ENCODE measurements at regions not wholly inside any gene's neighbourhood (a gene's known extent, or its start where the extent isn't known, plus 50 kb on each side); places are given as distances from the start of the nearest gene placed in this dataset.

DNA sequence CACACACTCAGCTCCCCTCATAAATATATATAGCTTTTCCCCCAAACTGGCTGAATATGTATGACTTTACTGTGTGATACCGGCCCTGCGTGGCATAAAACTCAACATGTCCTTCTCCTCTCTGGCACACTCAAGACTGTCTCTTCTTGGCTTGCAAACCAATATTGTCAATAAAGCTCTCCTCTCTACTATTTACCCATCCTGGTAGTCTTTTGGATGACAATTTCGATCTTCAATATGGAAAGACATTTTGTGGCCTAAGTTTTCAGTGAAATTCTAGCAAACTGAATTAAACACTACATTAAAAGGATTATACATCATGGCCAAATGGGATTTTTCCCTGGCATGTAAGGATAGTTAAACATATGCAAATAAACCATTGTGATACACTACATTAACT, 1255.9 kb downstream of the JRKL start:
- POLR2A ChIA-PET (ENCODE audit: low non-redundant PET): no interaction called here
- DNase-seq (ENCODE audit: low spot score): no peak
- TF ChIP-seq CTCF (conservative IDR thresholded peaks at IDR 0.05; ENCODE audit: low read depth): no peak
- CTCF ChIA-PET: no interaction called here
- H3K27ac ChIP-seq: no peak overlapping the region

DNA sequence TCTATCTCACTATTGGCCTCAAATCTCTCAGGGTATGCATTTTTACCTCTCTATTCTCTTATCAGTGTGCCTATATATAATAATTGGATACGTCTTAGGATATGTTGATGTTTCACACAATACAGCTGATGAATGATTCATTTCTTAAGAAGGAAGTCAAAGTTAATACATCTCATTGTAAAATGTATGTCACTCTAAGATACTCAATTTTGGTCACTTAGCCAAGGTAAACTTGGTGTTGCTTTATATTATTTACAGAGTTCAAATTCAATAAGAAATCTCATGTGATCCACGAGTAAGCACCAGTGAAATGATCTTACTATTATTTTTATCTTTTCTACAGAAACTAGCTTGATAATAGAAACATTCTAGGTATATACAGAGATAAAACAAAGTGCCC, 1266.5 kb downstream of the JRKL start:
- CTCF ChIA-PET: no interaction called here
- TF ChIP-seq CTCF (conservative IDR thresholded peaks at IDR 0.05; ENCODE audit: low read depth): no peak
- POLR2A ChIA-PET (ENCODE audit: low non-redundant PET): no interaction called here
- DNase-seq (ENCODE audit: low spot score): no peak
- no peak overlapping the region for H3K27ac ChIP-seq

- CTCF ChIA-PET: no interaction called here
- no peak overlapping the region for H3K27ac ChIP-seq
- no peak for DNase-seq (ENCODE audit: low spot score)
- POLR2A ChIA-PET (ENCODE audit: low non-redundant PET): no interaction called here
- no peak for TF ChIP-seq CTCF (conservative IDR thresholded peaks at IDR 0.05; ENCODE audit: low read depth)
Measured at GRCh38 chr11:97657852-97658251, 1268.0 kb downstream of the JRKL start.

DNA sequence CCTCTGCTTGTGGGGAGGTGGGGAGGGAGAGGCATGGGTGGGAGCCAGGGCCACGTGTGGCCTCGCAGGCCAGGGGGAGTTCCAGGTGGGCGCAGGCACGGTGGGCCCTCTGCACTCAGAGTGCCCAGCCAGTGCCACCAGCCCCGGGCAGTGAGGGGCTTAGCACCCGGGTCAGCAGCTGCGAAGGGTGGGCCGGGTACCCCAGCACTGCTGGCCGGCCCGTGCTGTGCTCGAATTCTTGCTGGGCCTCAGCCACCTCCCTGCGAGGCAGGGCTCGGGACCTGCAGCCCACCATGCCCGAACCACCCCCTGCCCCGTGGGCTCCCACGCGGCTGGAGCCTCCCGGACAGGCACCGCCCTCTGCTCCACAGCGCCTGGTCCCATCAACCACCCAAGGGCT, 1277.2 kb downstream of the JRKL start:
- DNase-seq (ENCODE audit: low spot score): no peak
- no peak overlapping the region for H3K27ac ChIP-seq
- TF ChIP-seq CTCF (conservative IDR thresholded peaks at IDR 0.05; ENCODE audit: low read depth): no peak
- POLR2A ChIA-PET (ENCODE audit: low non-redundant PET): no interaction called here
- CTCF ChIA-PET: interaction anchor here (0.6 kb wide), 1 partner anchor 1348 kb away, joined by 5 read pairs; no protein-coding TSS in a partner anchor

- H3K27ac ChIP-seq: no peak overlapping the region
- ChIA-PET POLR2A (ENCODE audit: low non-redundant PET) (no interaction called here), CTCF (interaction anchor here (0.6 kb wide), 1 partner anchor 1441 kb away, joined by 3 read pairs; no protein-coding TSS in a partner anchor)
- DNase-seq (ENCODE audit: low spot score): peak; percentile 2
- TF ChIP-seq CTCF (conservative IDR thresholded peaks at IDR 0.05; ENCODE audit: low read depth): no peak
Measured at GRCh38 chr11:97683733-97684132, 1293.9 kb downstream of the JRKL start.

DNA sequence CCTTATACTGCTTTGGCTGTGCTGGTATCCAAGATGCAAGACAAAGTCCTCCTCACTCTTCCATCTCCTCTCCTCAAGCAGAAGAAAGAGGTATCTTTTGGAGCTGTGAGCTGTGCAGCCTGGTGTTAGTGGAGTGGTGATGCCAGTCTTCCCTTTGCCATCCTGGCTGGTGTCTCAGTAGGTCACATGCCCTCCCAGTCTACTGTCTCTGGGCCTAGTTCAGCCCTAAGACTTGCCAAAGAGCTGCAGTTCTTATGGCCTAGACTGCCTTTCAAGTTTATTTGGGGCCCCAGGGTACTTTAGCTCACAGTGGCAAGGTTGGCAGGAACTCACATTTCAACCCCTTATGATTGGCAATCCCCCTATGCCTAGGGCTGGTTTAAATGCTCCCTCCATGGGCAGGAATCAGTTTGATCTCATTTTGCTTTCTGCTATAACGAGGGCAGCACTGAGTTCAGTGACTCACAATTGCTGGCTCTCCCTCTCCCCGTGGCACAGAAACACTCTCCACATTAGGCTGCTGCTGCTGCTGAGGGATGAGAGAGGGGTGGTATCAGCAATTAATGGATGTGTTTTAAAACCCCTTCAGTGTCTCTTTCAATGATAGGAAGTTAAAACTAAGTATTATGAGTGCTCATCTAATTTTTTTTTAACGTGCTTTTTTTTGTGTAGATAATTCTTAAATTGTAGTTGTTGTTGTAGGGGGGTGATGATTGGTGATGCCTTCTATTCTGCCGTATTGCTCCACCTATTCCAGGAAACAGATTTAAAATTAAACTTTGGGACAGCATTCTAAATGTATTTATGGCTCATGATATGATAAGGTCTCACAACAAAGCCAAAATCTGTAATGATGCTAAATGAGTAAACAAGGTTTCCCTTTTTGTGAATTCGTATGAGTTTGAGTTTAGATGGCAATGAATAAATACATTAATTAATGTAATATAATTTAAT, 1295.0 kb downstream of the JRKL start:
- ChIA-PET CTCF (interaction anchor here (0.6 kb wide), 1 partner anchor 1440 kb away, joined by 3 read pairs; no protein-coding TSS in a partner anchor), POLR2A (ENCODE audit: low non-redundant PET) (no interaction called here)
- no peak for TF ChIP-seq CTCF (conservative IDR thresholded peaks at IDR 0.05; ENCODE audit: low read depth)
- no peak overlapping the region for H3K27ac ChIP-seq
- DNase-seq (ENCODE audit: low spot score): no peak

All from RWPE1 (cell line).